ENCODE measurements at regions not wholly inside any gene's neighbourhood (a gene's known extent, or its start where the extent isn't known, plus 50 kb on each side); places are given as distances from the start of the nearest gene placed in this dataset.
"Not testable (repeated sequence)": the region's sequence is repeated elsewhere in the genome, so short reads cannot be mapped to it uniquely, and the experiment has no call there.

DNA sequence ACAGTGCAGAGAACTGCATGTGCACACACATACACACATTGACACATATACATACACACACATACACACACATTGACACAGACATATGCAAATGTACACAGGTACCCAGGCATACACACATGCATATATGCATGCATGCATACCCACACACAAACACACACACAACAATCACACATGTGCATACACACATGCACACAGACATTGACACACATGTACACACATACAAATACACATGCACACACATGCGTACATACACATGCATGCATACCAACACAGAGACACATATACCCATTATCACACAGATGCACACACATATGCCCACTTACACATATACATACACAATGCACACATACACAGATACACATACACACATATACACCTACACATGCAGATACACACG lies 299.6 kb upstream of the ADCY2 start:
- no peak for DNase-seq

DNA sequence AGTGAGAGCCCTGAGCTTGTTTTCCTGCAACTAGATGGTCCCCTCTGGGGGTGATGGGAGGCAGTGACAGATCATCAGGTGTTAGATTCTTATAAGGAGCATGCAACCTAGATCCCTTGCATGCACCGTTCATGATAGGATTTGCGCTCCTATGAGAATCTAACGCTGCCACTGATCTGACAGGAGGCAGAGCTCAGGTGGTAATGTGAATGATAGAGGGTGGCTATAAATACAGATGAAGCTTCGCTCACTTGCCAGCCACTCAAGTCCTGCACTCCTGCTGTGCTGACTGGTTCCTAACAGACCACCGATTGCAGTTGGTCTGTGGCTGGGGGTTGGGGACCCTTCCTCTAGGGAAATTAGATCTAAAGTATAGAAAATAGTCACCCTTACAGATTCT lies 290.6 kb upstream of the ADCY2 start:
- DNase-seq = no peak

- no peak for DNase-seq
These were observed 278.0 kb upstream of the ADCY2 start for GRCh38 chr5:7117961-7118360.

DNA sequence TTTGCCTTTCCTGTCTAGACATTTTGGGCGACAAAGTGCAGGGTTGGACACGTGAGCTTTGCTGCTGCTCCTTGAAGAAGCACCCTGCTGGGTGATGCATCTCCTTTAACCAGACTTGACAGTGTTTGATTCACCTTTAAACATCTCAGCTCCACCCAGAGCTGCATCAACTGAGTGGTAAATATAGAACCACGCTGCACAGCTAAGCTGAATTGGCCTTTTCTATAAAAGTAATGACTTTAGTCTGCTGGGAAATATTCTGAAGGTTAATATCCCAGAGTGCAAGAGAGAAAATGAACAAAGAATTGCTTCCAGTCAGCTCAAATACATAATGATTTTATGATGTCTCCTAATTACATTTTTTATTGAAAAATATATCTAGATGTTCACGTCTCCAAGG lies 264.3 kb upstream of the ADCY2 start:
- no peak for DNase-seq

DNA sequence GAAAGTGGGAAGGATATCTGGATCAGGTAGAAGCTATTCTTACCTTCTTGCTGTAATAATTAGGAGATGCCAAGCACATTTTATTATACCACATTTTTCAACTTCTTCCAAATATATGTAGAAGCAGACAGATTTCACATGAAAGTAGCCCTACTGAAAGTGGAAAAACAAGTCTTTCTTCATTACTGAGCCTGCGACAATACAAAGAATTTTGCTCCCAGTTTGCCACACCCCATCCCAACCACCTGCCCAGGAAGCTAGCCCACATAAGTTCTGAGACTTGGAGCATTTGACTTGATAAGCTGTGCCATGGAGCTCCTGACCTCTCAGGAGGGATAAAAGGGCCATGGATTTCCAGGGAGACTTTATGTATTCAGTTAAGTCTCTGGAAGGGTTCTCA lies 249.1 kb upstream of the ADCY2 start:
- DNase-seq = no peak

DNA sequence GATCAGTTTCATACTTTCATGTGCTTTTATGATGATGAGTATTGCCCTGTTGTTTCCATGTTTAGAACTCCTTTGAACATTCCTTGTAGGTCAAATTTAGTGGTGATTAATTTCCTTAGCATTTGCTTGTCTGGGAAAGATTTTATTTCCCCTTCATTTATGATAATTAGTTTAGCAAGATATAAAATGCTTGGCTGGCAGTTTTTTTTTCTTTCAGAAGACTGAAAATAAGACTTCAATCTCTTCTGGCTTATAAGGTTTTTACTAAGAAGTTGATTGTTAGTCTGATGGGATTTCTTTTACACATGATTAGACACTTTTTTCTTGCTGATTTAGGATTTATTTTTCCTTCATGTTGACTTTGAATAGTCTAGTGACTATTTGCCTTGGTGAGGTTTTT lies 238.9 kb upstream of the ADCY2 start:
- no peak for DNase-seq

DNA sequence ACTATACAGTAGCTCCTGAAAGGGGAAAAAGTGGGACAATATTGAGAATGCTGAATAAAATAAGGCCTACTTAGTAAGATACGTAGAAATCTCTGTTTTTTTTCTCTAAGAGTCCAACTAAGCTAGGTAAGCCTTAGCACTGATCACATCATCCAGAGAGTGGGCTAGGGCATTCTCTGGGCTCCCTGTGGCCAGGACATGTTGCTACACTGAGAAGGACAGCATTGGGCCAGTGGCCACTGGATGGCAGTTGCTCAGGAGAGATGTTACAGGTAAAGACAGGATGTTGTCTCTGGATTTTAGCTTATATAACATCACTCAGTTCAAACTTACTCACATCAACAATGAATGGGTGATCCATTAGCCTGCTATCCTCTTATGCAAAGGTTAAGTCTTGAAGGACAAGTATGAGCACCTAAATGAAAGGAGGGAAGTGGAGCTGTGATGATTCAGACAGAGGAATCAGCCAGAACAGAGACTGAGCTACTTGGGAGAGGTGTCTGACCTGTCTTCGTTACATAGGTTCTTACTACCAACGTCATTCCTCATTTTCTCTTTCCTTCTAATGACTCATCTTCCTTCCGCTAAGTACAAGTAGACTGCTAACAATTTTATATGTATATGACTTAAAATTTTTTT lies 226.6 kb upstream of the ADCY2 start:
- no peak for DNase-seq

- not testable (repeated sequence) for DNase-seq
These were observed 225.2 kb upstream of the ADCY2 start for GRCh38 chr5:7170785-7171184.

- DNase-seq = no peak
These were observed 216.6 kb upstream of the ADCY2 start for GRCh38 chr5:7179364-7179763.

DNA sequence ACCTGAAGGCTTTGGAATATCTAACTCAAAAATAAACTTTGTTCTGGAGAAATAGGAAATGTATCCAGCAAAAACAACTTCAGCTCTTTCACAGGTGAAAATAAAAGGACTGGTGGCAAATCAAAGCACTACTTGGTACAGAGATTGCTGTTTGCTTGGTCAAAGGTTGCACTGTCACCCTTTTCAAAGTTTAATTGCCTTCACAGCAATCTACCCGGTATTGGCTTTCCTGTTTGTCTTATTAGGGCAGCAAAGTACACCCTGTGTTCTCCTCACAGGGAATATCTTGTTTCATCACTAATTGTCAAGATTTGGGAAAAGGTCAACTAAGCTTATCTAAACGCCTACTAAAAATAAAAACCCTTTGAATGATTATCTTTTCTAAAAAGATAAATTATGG lies 214.1 kb upstream of the ADCY2 start:
- DNase-seq = no peak

GRCh38 chr5:7185742-7186141 lies 210.2 kb upstream of the ADCY2 start:
- DNase-seq = no peak

- no peak for DNase-seq
These were observed 209.1 kb upstream of the ADCY2 start for GRCh38 chr5:7186818-7187217.

GRCh38 chr5:7190712-7191250 lies 205.2 kb upstream of the ADCY2 start:
- DNase-seq = no peak

DNA sequence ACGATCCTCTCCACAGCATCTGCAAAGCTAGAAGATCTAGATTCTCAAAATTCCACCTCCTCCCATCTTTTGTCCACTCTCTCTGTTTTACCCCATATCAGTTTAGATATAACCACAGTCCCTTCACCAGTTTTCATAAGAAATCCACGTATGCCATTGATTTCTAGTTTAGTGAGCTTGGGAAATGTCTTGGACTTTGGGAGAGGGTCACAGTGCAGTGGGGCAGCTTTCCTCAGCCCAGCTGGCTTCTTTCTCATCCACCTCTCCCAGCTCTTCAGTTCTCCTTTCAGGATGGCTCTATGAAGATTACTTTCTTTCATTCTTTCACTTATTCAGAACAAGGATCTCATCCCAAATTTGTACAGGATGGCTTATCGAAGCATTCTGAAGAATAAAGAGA lies 203.9 kb upstream of the ADCY2 start:
- DNase-seq = no peak

- DNase-seq = no peak
These were observed 193.1 kb upstream of the ADCY2 start for GRCh38 chr5:7202846-7203245.

- no peak for DNase-seq
These were observed 188.0 kb upstream of the ADCY2 start for GRCh38 chr5:7207979-7208378.

DNA sequence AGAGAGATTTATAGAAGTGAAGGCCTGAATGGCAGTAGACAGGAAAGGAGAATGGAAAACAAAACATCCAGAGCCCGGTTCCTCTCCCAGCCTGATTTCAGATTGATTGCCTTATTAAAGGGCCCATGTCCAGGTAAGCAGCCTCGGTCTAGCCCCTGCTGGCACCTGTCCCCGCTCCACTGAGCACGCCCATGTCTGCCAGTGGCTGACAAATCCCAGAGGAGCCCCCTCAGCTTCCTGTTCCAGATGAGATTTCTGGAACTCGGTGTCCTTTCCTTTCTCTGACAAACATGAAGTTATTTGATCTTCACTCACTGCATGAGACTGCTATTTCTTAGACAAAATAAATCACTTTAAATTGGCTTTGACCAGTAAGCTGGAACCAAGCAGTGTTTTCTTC lies 187.0 kb upstream of the ADCY2 start:
- DNase-seq = no peak

DNA sequence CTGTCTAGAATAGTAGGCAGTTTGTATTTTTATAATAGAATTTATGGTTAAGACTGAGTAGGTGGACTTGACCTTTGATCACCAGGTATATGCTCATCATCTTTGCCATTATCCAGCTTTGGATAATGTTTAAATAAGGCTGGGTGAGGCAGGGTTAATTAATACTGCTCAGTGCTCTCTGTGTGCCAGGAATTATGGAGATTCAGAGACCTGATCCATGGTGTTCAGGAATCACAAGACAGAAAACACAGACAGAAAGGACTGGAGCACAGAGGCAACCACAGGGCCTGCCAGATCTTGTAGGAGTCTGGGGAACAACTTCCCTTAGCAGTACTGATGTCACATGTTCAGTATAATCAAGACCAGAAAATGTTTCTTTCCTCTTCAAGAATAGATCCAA lies 186.3 kb upstream of the ADCY2 start:
- no peak for DNase-seq

DNA sequence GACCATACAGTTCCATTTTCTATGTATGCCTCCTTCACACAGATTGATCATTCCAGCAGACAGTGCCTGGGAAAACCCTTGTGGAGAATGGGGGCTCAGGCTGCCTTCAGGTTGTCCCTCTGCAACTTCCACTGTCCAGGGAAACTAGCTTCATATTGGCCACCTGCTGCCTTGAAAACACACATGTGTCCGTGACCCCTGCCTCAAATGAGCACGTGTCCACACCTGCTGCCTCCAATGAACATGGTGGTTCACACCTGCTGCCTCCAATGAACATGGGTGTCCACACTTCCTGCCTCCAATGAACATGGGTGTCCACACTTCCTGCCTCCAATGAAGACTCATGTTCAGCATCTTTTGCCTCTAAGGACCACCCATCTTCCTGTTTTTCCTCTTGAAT lies 185.4 kb upstream of the ADCY2 start:
- no peak for DNase-seq

DNA sequence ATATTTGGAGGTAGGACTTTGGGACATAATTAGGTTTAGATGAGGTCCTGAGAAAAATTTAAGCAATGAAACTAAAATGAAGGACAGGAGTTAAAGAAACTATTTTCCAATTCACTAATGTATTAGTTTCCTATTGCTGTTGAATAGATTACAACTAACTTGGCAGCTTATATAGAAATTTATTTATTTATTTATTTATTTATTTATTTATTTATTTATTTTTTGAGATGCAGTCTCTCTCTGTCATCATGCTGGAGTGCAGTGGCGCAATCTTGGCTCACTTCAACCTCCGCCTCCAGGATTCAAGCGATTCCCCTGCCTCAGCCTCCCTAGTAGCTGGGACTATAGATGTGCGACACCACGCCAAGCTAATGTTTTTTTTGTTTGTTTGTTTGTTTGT lies 182.4 kb upstream of the ADCY2 start:
- DNase-seq = no peak

- no peak for DNase-seq
These were observed 181.0 kb upstream of the ADCY2 start for GRCh38 chr5:7214906-7215416.

GRCh38 chr5:7218141-7218540 lies 177.8 kb upstream of the ADCY2 start:
- no peak for DNase-seq

DNA sequence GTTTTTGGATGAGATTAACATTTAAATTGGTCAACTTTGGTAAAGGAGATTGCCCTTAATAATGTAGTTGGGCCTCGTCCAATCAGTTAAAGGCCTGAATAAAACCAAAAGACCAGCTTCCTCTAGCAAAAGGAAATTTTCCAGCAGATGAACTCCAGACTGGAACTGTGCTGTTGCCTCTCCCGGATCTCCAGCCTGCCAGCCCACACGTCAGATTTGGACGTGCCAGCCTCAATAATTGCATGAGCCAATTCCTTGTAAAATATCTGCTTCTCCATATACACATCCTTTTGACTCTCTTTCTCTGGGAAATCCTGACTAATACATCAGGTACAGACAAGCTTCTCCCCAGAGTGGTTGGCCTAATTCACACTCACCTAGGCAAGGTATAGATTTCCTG lies 175.8 kb upstream of the ADCY2 start:
- DNase-seq = no peak

GRCh38 chr5:7221041-7221440 lies 174.9 kb upstream of the ADCY2 start:
- no peak for DNase-seq

GRCh38 chr5:7225826-7226225 lies 170.1 kb upstream of the ADCY2 start:
- no peak for DNase-seq

Data from hippocampal formation (tissue), 2 donors.